OCI-LY1 (cell line): ENCODE measurements at regions not wholly inside any gene's neighbourhood (a gene's known extent, or its start where the extent isn't known, plus 50 kb on each side); places are given as distances from the start of the nearest gene placed in this dataset.

ENCODE experiments used
- H2AFZ ChIP-seq: fragments of 200-600 bp; sonication (generic), shearing (Covaris generic); 2 replicates; pipeline ENCODE4 v1.6.0; 2014; ENCODE audit warnings: antibody characterized with exemption, mild to moderate bottlenecking, low read length
- H3F3A ChIP-seq: fragments of 200-600 bp; sonication (generic), shearing (Covaris generic); 2 replicates; pipeline ENCODE4 v1.6.0; 2014; ENCODE audit warnings: mild to moderate bottlenecking, antibody characterized with exemption, low read length, moderate library complexity; ENCODE audit not compliant: insufficient read depth
- H3K27ac ChIP-seq: fragments of 200-600 bp; sonication (generic); 2 replicates; pipeline ENCODE4 v1.5.1; 2014; ENCODE audit warnings: low read length, mixed run types, mild to moderate bottlenecking, low read depth; ENCODE audit not compliant: poor library complexity, severe bottlenecking
- H3K27me3 ChIP-seq: fragments of 200-600 bp; sonication (generic); 2 replicates; pipeline ENCODE4 v1.6.0; 2014; ENCODE audit warnings: antibody characterized with exemption, mild to moderate bottlenecking, low read length, moderate library complexity; ENCODE audit not compliant: insufficient read depth
- H3K36me3 ChIP-seq: fragments of 200-600 bp; sonication (generic); 2 replicates; pipeline ENCODE4 v1.6.1; 2014; ENCODE audit warnings: mild to moderate bottlenecking, antibody characterized with exemption, low read length, moderate library complexity, mixed read lengths; ENCODE audit not compliant: insufficient read depth
- H3K4me1 ChIP-seq: fragments of 200-600 bp; sonication (generic); 2 replicates; pipeline ENCODE4 v1.5.1; 2014; ENCODE audit warnings: mild to moderate bottlenecking, low read length, moderate library complexity; ENCODE audit not compliant: insufficient read depth, severe bottlenecking
- H3K4me2 ChIP-seq: fragments of 200-600 bp; sonication (generic), shearing (Covaris generic); 2 replicates; pipeline ENCODE4 v1.6.1; 2014; ENCODE audit warnings: low read length
- H3K4me3 ChIP-seq: fragments of 200-600 bp; sonication (generic); 2 replicates; pipeline ENCODE4 v1.5.1; 2014; ENCODE audit warnings: low read length, low read depth, mild to moderate bottlenecking, mixed read lengths; ENCODE audit not compliant: poor library complexity, severe bottlenecking
- H3K79me2 ChIP-seq: fragments of 200-600 bp; shearing (Covaris generic); 2 replicates; pipeline ENCODE4 v1.6.1; 2016; ENCODE audit warnings: mixed run types, low read length, mixed read lengths; ENCODE audit not compliant: insufficient read depth
- H3K9ac ChIP-seq: fragments of 200-600 bp; sonication (generic), shearing (Covaris generic); 2 replicates; pipeline ENCODE4 v1.6.1; 2014; ENCODE audit warnings: mild to moderate bottlenecking, low read length, mixed read lengths
- H3K9me2 ChIP-seq: fragments of 200-600 bp; sonication (generic), shearing (Covaris generic); 2 replicates; pipeline ENCODE4 v1.6.1; 2014; ENCODE audit warnings: low read depth, mild to moderate bottlenecking, low read length, mixed read lengths
- H3K9me3 ChIP-seq: fragments of 200-600 bp; shearing (Covaris generic); 2 replicates; pipeline ENCODE4 v1.6.1; 2014; ENCODE audit warnings: low read length, mixed read lengths
- H4K20me1 ChIP-seq: fragments of 200-600 bp; sonication (generic), shearing (Covaris generic); 2 replicates; pipeline ENCODE4 v1.6.0; 2016; ENCODE audit warnings: mild to moderate bottlenecking, low read length; ENCODE audit not compliant: insufficient read depth
- CTCF ChIP-seq: fragments of 200-600 bp; sonication (generic), shearing (Covaris generic); IDR thresholded peaks from 2 replicates; pipeline ENCODE4 v1.5.1; 2017; ENCODE audit warnings: mild to moderate bottlenecking, antibody characterized with exemption, low read length, moderate library complexity, mixed read lengths
- EZH2 ChIP-seq: fragments of 200-600 bp; sonication (generic), shearing (Covaris generic); IDR thresholded peaks from 2 replicates; pipeline ENCODE4 v1.8.0; 2017; ENCODE audit warnings: borderline replicate concordance, mixed run types, mild to moderate bottlenecking, antibody characterized with exemption, low read length, moderate library complexity, mixed read lengths

GRCh38 chr3:13264468-13264795 lies 155.7 kb downstream of the NUP210 start:
- no peaks in the 10 kb centered on the region for H3K79me2 ChIP-seq
- no peak overlapping the region for H2AFZ ChIP-seq
- no peaks in the 10 kb centered on the region for H3F3A ChIP-seq
- H3K4me3 ChIP-seq, result no peak overlapping the region
- no peak overlapping the region for H3K4me2 ChIP-seq
- H3K27me3 ChIP-seq, result peaks cover 13% of the 10 kb centered on the region; the same call in 1 of the 2 replicates
- H3K9ac ChIP-seq, result no peak overlapping the region
- no peak for TF ChIP-seq CTCF
- no peak for TF ChIP-seq EZH2
- no peak overlapping the region for H3K27ac ChIP-seq
- no peaks in the 10 kb centered on the region for H4K20me1 ChIP-seq
- no peaks in the 10 kb centered on the region for H3K9me3 ChIP-seq
- H3K9me2 ChIP-seq, result no peaks in the 10 kb centered on the region
- H3K4me1 ChIP-seq, result no peaks in the 10 kb centered on the region
- H3K36me3 ChIP-seq, result no peaks in the 10 kb centered on the region; the same call in 1 of the 2 replicates

- H3K79me2 ChIP-seq, result no peaks in the 10 kb centered on the region
- H3K27me3 ChIP-seq, result peaks cover 17% of the 10 kb centered on the region; the same call in 1 of the 2 replicates
- no peak overlapping the region for H3K4me3 ChIP-seq
- no peaks in the 10 kb centered on the region for H3K9me2 ChIP-seq
- no peaks in the 10 kb centered on the region for H4K20me1 ChIP-seq
- no peaks in the 10 kb centered on the region; the same call in 1 of the 2 replicates for H3K36me3 ChIP-seq
- H2AFZ ChIP-seq, result no peak overlapping the region
- H3F3A ChIP-seq, result no peaks in the 10 kb centered on the region
- H3K9ac ChIP-seq, result no peak overlapping the region
- no peaks in the 10 kb centered on the region for H3K9me3 ChIP-seq
- H3K4me1 ChIP-seq, result no peaks in the 10 kb centered on the region
- TF ChIP-seq EZH2 (no peak), CTCF (no peak)
- H3K27ac ChIP-seq, result no peak overlapping the region
- no peak overlapping the region for H3K4me2 ChIP-seq
These were observed 156.2 kb downstream of the NUP210 start for GRCh38 chr3:13263770-13264467.

- Histone ChIP-seq H3F3A (no peaks in the 10 kb centered on the region), H4K20me1 (no peaks in the 10 kb centered on the region), H3K79me2 (no peaks in the 10 kb centered on the region), H3K27me3 (peaks cover 14% of the 10 kb centered on the region; the same call in 1 of the 2 replicates), H3K4me1 (no peaks in the 10 kb centered on the region), H3K36me3 (no peaks in the 10 kb centered on the region; the same call in 1 of the 2 replicates), H3K9ac (no peak overlapping the region), H3K9me2 (no peaks in the 10 kb centered on the region), H3K9me3 (no peaks in the 10 kb centered on the region), H3K27ac (no peak overlapping the region), H3K4me2 (no peak overlapping the region), H3K4me3 (no peak overlapping the region), H2AFZ (no peak overlapping the region)
- TF ChIP-seq CTCF (no peak), EZH2 (no peak)
These were observed 157.5 kb downstream of the NUP210 start for GRCh38 chr3:13262493-13263211.
